Natural killer cell (primary cell): ENCODE measurements at regions not wholly inside any gene's neighbourhood (a gene's known extent, or its start where the extent isn't known, plus 50 kb on each side); places are given as distances from the start of the nearest gene placed in this dataset.
"Not testable (repeated sequence)": the region's sequence is repeated elsewhere in the genome, so short reads cannot be mapped to it uniquely, and the experiment has no call there.

ENCODE experiments used
- ATAC-seq, 3 donors: fragments of 150-1000 bp in 2 of 3; fragments of 200-7000 bp in 1 of 3; cut with Tn5 transposase; 1 replicate in 1 of 3; 2 replicates in 2 of 3; pipeline ENCODE4 v1.10.0; 2021; ENCODE audit warnings: mild to moderate bottlenecking in 2 of 3, moderate library complexity in 2 of 3
- DNase-seq, 2 donors: peaks; one replicate each; pipeline versions ENCODE4 v3.0.0 to v3.0.0-alpha.2; 2013 to 2021; ENCODE audit warnings: mixed read lengths in 1 of 2
- H3K27ac ChIP-seq: one replicate; pipeline ENCODE4 v1.5.1; 2013; ENCODE audit warnings: mild to moderate bottlenecking, low read length
- H3K27me3 ChIP-seq: one replicate; pipeline ENCODE4 v1.6.1; 2013; ENCODE audit warnings: low read length; ENCODE audit not compliant: control insufficient read depth, insufficient read depth
- H3K36me3 ChIP-seq: one replicate; pipeline ENCODE4 v1.6.1; 2013; ENCODE audit warnings: low read length; ENCODE audit not compliant: control insufficient read depth, insufficient read depth
- H3K4me1 ChIP-seq: one replicate; pipeline ENCODE4 v1.6.1; 2013; ENCODE audit warnings: low read length; ENCODE audit not compliant: control insufficient read depth, insufficient read depth
- H3K4me3 ChIP-seq: one replicate; pipeline ENCODE4 v1.5.1; 2013; ENCODE audit warnings: low read length
- H3K9me3 ChIP-seq: one replicate; pipeline ENCODE4 v1.6.1; 2013; ENCODE audit warnings: low read length; ENCODE audit not compliant: control insufficient read depth, insufficient read depth
- H3K27ac Mint-ChIP-seq, 2 donors: one replicate each; pipeline ENCODE4 v1.8.0; 2022; ENCODE audit warnings: mild to moderate bottlenecking in 2 of 2, mixed read lengths in 2 of 2, moderate library complexity in 1 of 2
- H3K27me3 Mint-ChIP-seq, 2 donors: one replicate each; pipeline ENCODE4 v1.8.0; 2022; ENCODE audit warnings: low read depth in 2 of 2, mixed read lengths in 2 of 2
- H3K36me3 Mint-ChIP-seq: one replicate; pipeline ENCODE4 v1.8.0; 2022; ENCODE audit warnings: mixed read lengths
- H3K4me1 Mint-ChIP-seq, 2 donors: one replicate each; pipeline ENCODE4 v1.8.0; 2022; ENCODE audit warnings: mixed read lengths in 2 of 2
- H3K4me3 Mint-ChIP-seq: one replicate; pipeline ENCODE4 v1.8.0; 2022; ENCODE audit warnings: mild to moderate bottlenecking, moderate library complexity, mixed read lengths
- H3K9me3 Mint-ChIP-seq, 2 donors: one replicate each; pipeline ENCODE4 v1.8.0; 2022; ENCODE audit warnings: mixed read lengths in 2 of 2
- WGBS: methylation state at CpG from one replicate; pipeline ENCODE4 v1.1.7; 2013; ENCODE audit warnings: missing lambda C conversion rate; ENCODE audit not compliant: insufficient coverage; 5-methylcytosine and 5-hydroxymethylcytosine counted together
- intact Hi-C: fragments of 100-400 bp; cut with micrococcal nuclease; formaldehyde crosslinking; loops from one replicate; pipeline ENCODE4 v1.14.2; 2022
- TF ChIP-seq, protein P1 (sequence below): fragments of 200-600 bp; IDR thresholded peaks from one replicate; pipeline ENCODE4 v1.8.0; 2022; ENCODE audit warnings: antibody characterized with exemption

DNA sequence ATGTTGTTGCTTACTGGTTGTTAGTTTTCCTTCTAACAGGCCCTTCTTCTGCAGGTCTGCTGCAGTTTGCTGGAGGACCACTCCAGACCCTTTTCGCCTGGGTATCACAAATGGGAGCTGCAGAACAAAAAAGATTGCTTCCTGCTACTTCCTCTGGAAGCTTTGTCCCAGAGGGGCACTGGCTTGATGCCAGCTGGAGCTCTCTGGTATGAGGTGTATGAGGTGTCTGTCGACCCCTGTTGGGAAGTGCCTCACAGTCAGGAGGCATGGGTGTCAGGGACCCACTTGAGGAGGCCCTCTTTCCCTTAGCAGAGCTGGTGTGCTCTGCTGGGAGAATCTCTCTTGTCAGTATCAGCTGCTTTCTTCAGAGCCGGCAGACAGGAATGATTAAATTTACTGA, 127.4 kb upstream of the EDA2R start:
- no peak overlapping the region for H3K27ac ChIP-seq
- no peaks in the 10 kb centered on the region for H3K27me3 ChIP-seq
- H3K4me3 ChIP-seq: no peak overlapping the region
- no peaks in the 10 kb centered on the region for H3K9me3 ChIP-seq
- TF ChIP-seq, protein P1, sequence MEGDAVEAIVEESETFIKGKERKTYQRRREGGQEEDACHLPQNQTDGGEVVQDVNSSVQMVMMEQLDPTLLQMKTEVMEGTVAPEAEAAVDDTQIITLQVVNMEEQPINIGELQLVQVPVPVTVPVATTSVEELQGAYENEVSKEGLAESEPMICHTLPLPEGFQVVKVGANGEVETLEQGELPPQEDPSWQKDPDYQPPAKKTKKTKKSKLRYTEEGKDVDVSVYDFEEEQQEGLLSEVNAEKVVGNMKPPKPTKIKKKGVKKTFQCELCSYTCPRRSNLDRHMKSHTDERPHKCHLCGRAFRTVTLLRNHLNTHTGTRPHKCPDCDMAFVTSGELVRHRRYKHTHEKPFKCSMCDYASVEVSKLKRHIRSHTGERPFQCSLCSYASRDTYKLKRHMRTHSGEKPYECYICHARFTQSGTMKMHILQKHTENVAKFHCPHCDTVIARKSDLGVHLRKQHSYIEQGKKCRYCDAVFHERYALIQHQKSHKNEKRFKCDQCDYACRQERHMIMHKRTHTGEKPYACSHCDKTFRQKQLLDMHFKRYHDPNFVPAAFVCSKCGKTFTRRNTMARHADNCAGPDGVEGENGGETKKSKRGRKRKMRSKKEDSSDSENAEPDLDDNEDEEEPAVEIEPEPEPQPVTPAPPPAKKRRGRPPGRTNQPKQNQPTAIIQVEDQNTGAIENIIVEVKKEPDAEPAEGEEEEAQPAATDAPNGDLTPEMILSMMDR: no peak
- intact Hi-C loops: no loop called here
- DNase-seq: no peak
- Mint-ChIP-seq H3K27me3 (peaks cover 0 to 15% of the 10 kb centered on the region in 2 donors), H3K4me3 (no peak overlapping the region), H3K36me3 (no peaks in the 10 kb centered on the region), H3K9me3 (peaks cover 2 to 3% of the 10 kb centered on the region in 2 donors), H3K4me1 (no peaks in the 10 kb centered on the region), H3K27ac (no peak overlapping the region)
- H3K4me1 ChIP-seq: no peaks in the 10 kb centered on the region
- no peak for ATAC-seq
- H3K36me3 ChIP-seq: no peaks in the 10 kb centered on the region
- 88% methylated on average over 3 of the region's 3 CpGs for WGBS

DNA sequence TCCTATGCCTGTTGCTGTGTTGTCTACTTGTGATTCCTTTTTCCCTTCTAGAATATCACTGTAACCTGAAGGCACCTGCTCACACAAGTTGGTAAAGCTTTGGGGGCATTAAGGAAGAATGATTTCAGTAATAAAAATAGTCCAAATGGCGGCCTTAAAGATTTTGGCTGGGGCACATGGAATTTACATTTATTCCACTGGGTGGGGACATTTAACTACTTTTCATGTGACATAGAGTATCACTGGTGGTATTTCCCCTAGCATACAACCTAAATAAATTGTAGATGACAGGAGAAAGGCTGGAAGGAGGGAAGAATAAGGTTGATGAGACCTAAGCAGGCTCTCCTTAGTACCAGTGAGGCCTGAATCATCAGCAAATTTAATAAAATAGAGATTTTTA, 121.8 kb upstream of the EDA2R start:
- no CpG with 5 or more reads among the region's 1 CpG for WGBS
- Mint-ChIP-seq H3K36me3 (no peaks in the 10 kb centered on the region), H3K4me1 (no peaks in the 10 kb centered on the region), H3K9me3 (peaks cover 2 to 3% of the 10 kb centered on the region in 2 donors), H3K27me3 (peaks cover 0 to 15% of the 10 kb centered on the region in 2 donors), H3K27ac (no peak overlapping the region), H3K4me3 (no peak overlapping the region)
- no peak for ATAC-seq
- H3K9me3 ChIP-seq: no peaks in the 10 kb centered on the region
- H3K4me3 ChIP-seq: no peak overlapping the region
- H3K27ac ChIP-seq: no peak overlapping the region
- no peaks in the 10 kb centered on the region for H3K27me3 ChIP-seq
- intact Hi-C loops: no loop called here
- no peaks in the 10 kb centered on the region for H3K36me3 ChIP-seq
- TF ChIP-seq, protein P1: no peak
- no peak for DNase-seq
- no peaks in the 10 kb centered on the region for H3K4me1 ChIP-seq

DNA sequence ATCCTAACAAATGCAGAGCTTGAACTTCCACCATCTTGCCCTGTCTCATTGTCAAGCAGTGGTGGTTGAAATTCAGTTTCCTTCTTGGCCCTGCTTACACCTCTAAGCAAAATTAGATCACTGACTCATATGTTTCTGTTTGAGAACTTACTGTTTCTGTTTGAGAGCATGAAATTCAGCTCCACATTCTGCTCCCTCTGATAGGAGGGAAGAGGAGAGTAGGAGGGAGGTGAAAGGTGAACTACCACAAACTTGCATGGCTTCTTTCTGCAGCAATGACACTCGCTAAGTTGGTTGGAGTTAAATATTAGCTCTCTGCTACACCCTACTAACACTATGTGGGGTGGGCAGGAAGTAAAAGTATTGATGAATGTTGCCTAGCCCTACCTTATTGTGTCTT, 117.8 kb upstream of the EDA2R start:
- no peaks in the 10 kb centered on the region for H3K9me3 ChIP-seq
- H3K27me3 ChIP-seq: no peaks in the 10 kb centered on the region
- Mint-ChIP-seq H3K4me1 (no peaks in the 10 kb centered on the region), H3K36me3 (no peaks in the 10 kb centered on the region), H3K4me3 (no peak overlapping the region), H3K9me3 (no peaks in the 10 kb centered on the region), H3K27ac (no peak overlapping the region), H3K27me3 (peaks cover 0 to 9% of the 10 kb centered on the region in 2 donors)
- no peak overlapping the region for H3K4me3 ChIP-seq
- no peak for ATAC-seq
- H3K27ac ChIP-seq: no peak overlapping the region
- no CpG with 5 or more reads among the region's 1 CpG for WGBS
- H3K36me3 ChIP-seq: no peaks in the 10 kb centered on the region
- TF ChIP-seq, protein P1: no peak
- no peak for DNase-seq
- no peaks in the 10 kb centered on the region for H3K4me1 ChIP-seq
- intact Hi-C loops: no loop called here

DNA sequence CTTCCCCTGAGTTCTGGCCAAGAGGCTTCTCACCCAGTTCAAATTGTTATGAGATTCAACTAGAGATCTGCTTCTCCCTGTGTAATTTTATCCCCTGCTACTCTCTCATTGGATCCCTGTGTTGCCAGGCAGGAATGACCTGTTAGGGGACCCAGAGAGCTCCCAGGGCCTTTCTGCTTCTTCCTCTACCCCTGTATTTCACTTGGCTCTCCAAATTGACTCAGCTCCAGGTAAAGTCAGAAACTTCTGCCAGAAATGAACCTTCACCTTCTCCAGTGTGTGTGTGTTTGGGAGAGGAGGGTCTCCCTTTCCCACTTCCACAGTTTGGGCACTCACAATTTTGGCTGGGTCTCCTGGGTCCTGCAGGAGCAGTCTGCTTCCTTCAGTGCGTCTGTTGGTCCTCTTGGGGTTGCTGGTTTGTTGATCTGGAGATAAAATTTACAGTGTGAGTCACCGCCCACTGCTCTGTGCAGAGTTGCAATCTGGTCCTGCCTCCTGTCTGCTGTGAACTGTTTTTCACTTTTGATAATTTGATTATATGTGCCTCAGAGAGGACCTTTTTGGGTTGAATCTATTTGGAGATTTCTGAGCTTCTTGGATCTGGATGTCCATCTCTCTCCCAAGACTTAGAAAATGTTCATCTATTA, 112.4 kb upstream of the EDA2R start:
- Histone ChIP-seq H3K36me3 (no peaks in the 10 kb centered on the region), H3K4me3 (no peak overlapping the region), H3K27ac (no peak overlapping the region), H3K9me3 (no peaks in the 10 kb centered on the region), H3K27me3 (no peaks in the 10 kb centered on the region), H3K4me1 (no peaks in the 10 kb centered on the region)
- ATAC-seq: no peak
- TF ChIP-seq, protein P1: no peak
- no peak overlapping the region for H3K27ac Mint-ChIP-seq
- intact Hi-C loops: no loop called here
- H3K4me1 Mint-ChIP-seq: no peaks in the 10 kb centered on the region
- DNase-seq: no peak
- peaks cover 0 to 3% of the 10 kb centered on the region in 2 donors for H3K27me3 Mint-ChIP-seq
- WGBS: no CpG with 5 or more reads among the region's 2 CpGs
- no peaks in the 10 kb centered on the region for H3K9me3 Mint-ChIP-seq
- H3K36me3 Mint-ChIP-seq: no peaks in the 10 kb centered on the region
- H3K4me3 Mint-ChIP-seq: no peak overlapping the region

DNA sequence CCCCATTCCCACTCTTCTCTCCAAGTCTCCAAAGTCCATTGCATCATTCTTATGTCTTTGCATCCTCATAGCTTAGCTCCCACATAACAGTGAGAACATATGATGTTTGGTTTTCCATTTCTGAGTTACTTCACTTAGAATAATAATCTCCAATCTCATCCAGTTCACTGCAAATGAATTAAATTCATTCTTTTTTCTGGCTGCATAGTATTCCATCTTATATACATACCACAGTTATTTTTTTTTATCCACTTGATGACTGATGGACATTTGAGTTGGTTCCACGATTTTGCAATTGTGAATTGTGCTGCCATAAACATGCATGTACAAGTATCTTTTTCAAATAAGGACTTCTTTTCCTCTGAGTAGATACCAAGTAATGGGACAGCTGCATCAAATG, 105.6 kb upstream of the EDA2R start:
- not testable (repeated sequence) for H3K4me3 Mint-ChIP-seq
- WGBS: no CpG with 5 or more reads among the region's 1 CpG

More for the DNA sequence above, 105.6 kb upstream of the EDA2R start:
- H3K27ac ChIP-seq, H3K27ac Mint-ChIP-seq, intact Hi-C loops, H3K4me3 ChIP-seq, H3K4me1 Mint-ChIP-seq, H3K9me3 Mint-ChIP-seq, DNase-seq, H3K9me3 ChIP-seq, H3K36me3 ChIP-seq, H3K27me3 ChIP-seq, H3K4me1 ChIP-seq, H3K27me3 Mint-ChIP-seq, ATAC-seq: not testable (repeated sequence)
- H3K36me3 Mint-ChIP-seq: peaks cover 17% of the 10 kb centered on the region
